GM12865 (cell line): ENCODE measurements at regions not wholly inside any gene's neighbourhood (a gene's known extent, or its start where the extent isn't known, plus 50 kb on each side); places are given as distances from the start of the nearest gene placed in this dataset.
A peak's percentile ranks its signal among the peaks of the same experiment; 100 is the strongest.

Source experiments
- DNase-seq: peaks from one replicate; pipeline ENCODE4 v3.0.0; 2010; ENCODE audit warnings: low read depth
- H3K4me3 ChIP-seq: 2 replicates; pipeline ENCODE4 v1.5.1; 2011; ENCODE audit warnings: mild to moderate bottlenecking, low read depth, low read length, control low read depth
- CTCF ChIP-seq: IDR thresholded peaks from 2 replicates; pipeline ENCODE4 v1.5.1; 2011; ENCODE audit warnings: low read length, control low read depth, low read depth, inconsistent platforms; ENCODE audit not compliant: insufficient read depth; ENCODE audit errors: missing control alignments

GRCh38 chr11:96779030-96779429, 389.2 kb downstream of the JRKL start:
- no peak for TF ChIP-seq CTCF
- no peak overlapping the region for H3K4me3 ChIP-seq
- no peak for DNase-seq

GRCh38 chr11:96781082-96781481, 391.3 kb downstream of the JRKL start:
- TF ChIP-seq CTCF = no peak
- no peak overlapping the region for H3K4me3 ChIP-seq
- DNase-seq = no peak

GRCh38 chr11:96782632-96783031, 392.8 kb downstream of the JRKL start:
- no peak for TF ChIP-seq CTCF
- DNase-seq = no peak
- H3K4me3 ChIP-seq = no peak overlapping the region

GRCh38 chr11:96783311-96783710, 393.5 kb downstream of the JRKL start:
- no peak overlapping the region for H3K4me3 ChIP-seq
- no peak for TF ChIP-seq CTCF
- no peak for DNase-seq

GRCh38 chr11:96785073-96785472, 395.3 kb downstream of the JRKL start:
- H3K4me3 ChIP-seq = no peak overlapping the region
- TF ChIP-seq CTCF = no peak
- DNase-seq = no peak

- no peak for TF ChIP-seq CTCF
- H3K4me3 ChIP-seq = no peak overlapping the region
- DNase-seq = peak; percentile 2
Observed at GRCh38 chr11:96794152-96794551, 404.3 kb downstream of the JRKL start.

- DNase-seq = no peak
- no peak overlapping the region for H3K4me3 ChIP-seq
- TF ChIP-seq CTCF = no peak
Observed at GRCh38 chr11:96798445-96798844, 408.6 kb downstream of the JRKL start.
